HG02852 (cell line): ENCODE measurements at regions not wholly inside any gene's neighbourhood (a gene's known extent, or its start where the extent isn't known, plus 50 kb on each side); places are given as distances from the start of the nearest gene placed in this dataset.
"Not testable (repeated sequence)": the region's sequence is repeated elsewhere in the genome, so short reads cannot be mapped to it uniquely, and the experiment has no call there.

Experiments
- ATAC-seq: cut with Tn5 transposase; IDR thresholded peaks from one replicate; pipeline ENCODE4 v1.9.1; 2021; ENCODE audit warnings: mild to moderate bottlenecking, moderate library complexity; ENCODE audit not compliant: unreplicated experiment

- ATAC-seq = no peak
These were observed 1674.1 kb upstream of the B3GALT2 start for GRCh38 chr1:194860248-194861201.

- not testable (repeated sequence) for ATAC-seq
These were observed 1673.2 kb upstream of the B3GALT2 start for GRCh38 chr1:194859481-194860154.

GRCh38 chr1:194858811-194859480, 1672.5 kb upstream of the B3GALT2 start:
- not testable (repeated sequence) for ATAC-seq

GRCh38 chr1:194857413-194857812, 1671.0 kb upstream of the B3GALT2 start:
- no peak for ATAC-seq

- no peak for ATAC-seq
These were observed 1662.4 kb upstream of the B3GALT2 start for GRCh38 chr1:194848846-194849245.

GRCh38 chr1:194846488-194846887, 1660.1 kb upstream of the B3GALT2 start:
- ATAC-seq = peak; percentile 70

GRCh38 chr1:194843077-194843476, 1656.7 kb upstream of the B3GALT2 start:
- ATAC-seq = no peak

GRCh38 chr1:194833111-194833510, 1646.7 kb upstream of the B3GALT2 start:
- no peak for ATAC-seq

GRCh38 chr1:194831595-194831994, 1645.2 kb upstream of the B3GALT2 start:
- ATAC-seq = not testable (repeated sequence)

GRCh38 chr1:194830387-194830786, 1644.0 kb upstream of the B3GALT2 start:
- ATAC-seq = peak; percentile 94

- no peak for ATAC-seq
These were observed 1643.1 kb upstream of the B3GALT2 start for GRCh38 chr1:194829492-194829891.

- ATAC-seq = no peak
These were observed 1639.0 kb upstream of the B3GALT2 start for GRCh38 chr1:194825382-194825781.

- ATAC-seq = no peak
These were observed 1634.7 kb upstream of the B3GALT2 start for GRCh38 chr1:194821091-194821490.

- no peak for ATAC-seq
These were observed 1632.3 kb upstream of the B3GALT2 start for GRCh38 chr1:194818674-194819073.

- no peak for ATAC-seq
These were observed 1630.4 kb upstream of the B3GALT2 start for GRCh38 chr1:194816859-194817258.

- ATAC-seq = no peak
These were observed 1626.7 kb upstream of the B3GALT2 start for GRCh38 chr1:194813096-194813495.

GRCh38 chr1:194809665-194810064, 1623.3 kb upstream of the B3GALT2 start:
- ATAC-seq = peak; percentile 61

- no peak for ATAC-seq
These were observed 1622.8 kb upstream of the B3GALT2 start for GRCh38 chr1:194809215-194809614.

GRCh38 chr1:194807530-194808220, 1621.3 kb upstream of the B3GALT2 start:
- no peak for ATAC-seq

- no peak for ATAC-seq
These were observed 1616.2 kb upstream of the B3GALT2 start for GRCh38 chr1:194802572-194802971.
